CD4-positive, alpha-beta T cell treated with Interleukin-17A for 1 hour (primary cell): ENCODE measurements at regions not wholly inside any gene's neighbourhood (a gene's known extent, or its start where the extent isn't known, plus 50 kb on each side); places are given as distances from the start of the nearest gene placed in this dataset.

Experiments used
- DNase-seq: peaks from one replicate; pipeline ENCODE4 v3.0.0-alpha.2; 2020

DNA sequence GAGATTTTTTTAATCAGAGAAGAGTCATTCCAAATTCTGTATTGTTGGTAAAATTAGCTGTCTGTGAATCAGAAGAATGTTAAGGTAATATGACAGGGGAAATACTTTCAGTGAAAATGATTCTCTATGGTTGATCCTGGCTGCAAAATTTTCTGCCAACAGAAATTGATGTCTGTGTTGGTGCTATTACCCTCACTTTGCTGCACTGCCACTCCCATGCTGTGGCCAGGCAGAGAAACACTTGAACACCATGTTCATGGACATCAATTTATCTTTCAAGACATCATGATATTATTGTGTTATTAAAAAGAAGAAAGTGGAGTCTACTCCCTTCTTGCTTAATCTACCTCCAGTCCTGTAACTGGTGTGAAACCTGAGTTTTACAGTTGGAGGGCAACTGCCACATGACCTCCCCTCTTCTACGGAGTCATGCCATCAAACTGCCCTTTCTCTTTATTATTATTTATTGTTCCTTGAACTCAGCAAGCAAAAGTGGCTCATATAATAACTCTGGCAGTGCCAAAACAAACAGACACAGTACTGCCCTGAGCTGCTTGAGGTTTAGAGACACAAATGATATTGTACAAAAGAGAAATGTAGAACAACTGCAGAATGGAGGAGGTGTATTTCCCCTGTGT lies 288.0 kb upstream of the JAG1 start:
- DNase-seq = no peak

GRCh38 chr20:10962937-10963336 lies 289.1 kb upstream of the JAG1 start:
- DNase-seq = no peak

DNA sequence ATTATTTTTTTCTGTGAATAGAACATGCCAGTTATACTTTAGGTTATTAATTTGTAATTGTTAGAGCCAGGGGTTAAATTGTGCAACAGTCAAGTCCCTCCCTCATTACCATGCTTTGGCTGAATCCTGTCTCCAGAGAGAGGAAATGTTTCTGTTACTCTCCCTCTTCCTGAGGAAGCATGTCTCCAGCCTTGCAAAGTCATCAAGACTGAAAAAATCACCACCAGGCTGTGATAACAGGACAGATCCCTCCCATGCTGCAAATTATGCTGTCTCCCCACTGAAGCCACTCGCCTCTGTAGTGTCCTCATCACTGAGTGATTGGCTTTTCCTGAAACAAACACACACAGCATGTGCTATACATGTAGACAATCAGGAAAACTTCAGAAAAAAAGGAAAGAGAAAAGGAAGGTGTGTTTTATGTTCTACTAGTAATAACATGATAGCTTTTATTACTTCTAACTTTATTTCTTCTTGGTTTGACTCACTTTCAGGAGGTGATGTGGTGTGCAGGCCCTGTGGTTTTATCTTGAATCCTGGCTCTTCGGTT lies 290.0 kb upstream of the JAG1 start:
- no peak for DNase-seq

DNA sequence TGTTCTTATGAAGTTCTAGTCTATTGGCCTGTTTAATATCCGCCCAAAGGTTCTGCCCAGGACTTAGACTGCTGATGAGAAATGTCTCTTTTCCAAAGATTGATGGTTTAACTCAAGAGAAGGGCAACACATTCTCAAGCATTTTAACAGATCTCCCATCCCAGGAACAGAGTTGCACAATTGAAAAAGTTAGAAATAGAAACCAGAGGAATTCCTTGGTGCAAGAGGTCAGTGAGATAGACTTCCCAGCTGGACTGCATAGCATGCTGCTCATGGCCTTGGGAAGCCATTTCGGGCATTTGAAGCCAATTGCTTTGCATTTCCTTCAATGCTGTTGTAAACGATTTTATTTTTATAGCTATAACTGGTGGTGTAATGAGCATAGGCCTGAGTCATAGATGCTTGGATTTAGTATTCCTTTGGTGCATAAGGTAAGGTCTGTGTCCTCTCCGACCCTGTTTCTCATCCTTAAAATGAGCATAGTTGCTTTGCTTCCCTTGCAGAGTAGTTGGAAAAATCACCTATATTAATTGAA lies 292.2 kb upstream of the JAG1 start:
- DNase-seq = no peak

DNA sequence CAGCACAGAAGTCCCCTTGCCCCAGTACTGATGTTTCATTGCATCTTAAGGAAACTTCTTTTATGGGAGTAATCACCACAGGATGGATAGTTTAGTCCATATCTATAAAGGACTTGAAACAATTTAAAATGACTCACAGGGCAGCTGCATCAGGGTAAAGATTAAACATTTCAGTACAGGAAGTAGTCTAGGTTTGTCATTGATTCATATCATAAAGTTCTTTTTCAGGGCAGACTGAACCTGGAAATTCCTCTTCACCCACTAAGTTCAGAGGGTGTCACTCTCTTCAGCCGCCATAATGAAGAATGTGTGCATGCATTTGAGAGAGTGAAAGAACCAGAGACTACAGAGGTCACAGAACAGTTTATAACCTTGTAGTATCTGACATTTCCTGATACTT lies 296.3 kb upstream of the JAG1 start:
- no peak for DNase-seq

DNA sequence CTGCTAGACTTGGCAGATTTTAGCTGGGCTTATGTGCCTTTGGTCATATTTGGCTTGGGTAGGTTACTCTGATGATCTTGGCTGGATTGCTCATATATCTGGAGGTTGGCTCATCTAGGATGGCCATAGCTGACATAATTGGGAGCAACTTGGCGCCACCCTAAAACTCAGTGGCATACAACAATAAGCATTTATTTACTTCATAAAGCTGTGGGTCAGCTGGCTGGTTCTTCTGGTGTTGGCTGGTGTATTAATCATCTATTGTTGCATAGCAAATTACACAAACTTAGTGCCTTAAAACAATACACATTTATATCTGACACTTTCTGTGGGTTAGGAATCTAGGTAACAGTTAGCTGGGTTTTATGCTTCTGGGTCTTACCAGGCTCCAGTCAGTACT lies 297.3 kb upstream of the JAG1 start:
- no peak for DNase-seq

DNA sequence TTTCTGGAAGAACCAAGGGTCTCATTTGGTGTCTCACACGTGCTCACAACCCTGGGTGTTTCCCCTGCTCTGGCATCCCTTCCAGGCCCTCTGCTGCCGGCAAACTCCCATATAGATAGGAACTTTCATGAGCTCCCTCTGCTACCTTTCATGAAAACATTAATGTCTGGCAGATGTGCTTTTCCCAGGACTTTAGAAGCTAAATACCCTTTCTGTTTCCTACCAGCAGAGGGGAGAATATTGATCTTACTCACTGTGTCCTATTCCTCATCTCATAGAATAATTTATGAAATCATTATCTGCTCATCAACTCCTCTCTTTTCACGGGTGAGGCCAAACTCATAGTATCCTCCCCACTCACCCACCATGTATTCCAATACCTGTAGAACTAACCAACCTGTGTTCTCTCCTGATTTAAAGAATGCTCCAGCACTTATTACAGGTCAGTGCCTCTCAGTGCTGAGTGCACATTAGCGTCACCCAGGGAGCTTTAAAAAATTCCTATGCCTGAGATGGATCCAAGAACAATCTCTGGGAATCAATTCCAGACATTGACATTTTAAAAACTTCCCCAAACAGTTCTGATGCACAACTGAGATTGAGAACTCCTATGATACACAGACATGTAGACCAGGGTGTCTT lies 298.5 kb upstream of the JAG1 start:
- DNase-seq = no peak

- DNase-seq = no peak
These were observed 302.3 kb upstream of the JAG1 start for GRCh38 chr20:10976051-10976450.

DNA sequence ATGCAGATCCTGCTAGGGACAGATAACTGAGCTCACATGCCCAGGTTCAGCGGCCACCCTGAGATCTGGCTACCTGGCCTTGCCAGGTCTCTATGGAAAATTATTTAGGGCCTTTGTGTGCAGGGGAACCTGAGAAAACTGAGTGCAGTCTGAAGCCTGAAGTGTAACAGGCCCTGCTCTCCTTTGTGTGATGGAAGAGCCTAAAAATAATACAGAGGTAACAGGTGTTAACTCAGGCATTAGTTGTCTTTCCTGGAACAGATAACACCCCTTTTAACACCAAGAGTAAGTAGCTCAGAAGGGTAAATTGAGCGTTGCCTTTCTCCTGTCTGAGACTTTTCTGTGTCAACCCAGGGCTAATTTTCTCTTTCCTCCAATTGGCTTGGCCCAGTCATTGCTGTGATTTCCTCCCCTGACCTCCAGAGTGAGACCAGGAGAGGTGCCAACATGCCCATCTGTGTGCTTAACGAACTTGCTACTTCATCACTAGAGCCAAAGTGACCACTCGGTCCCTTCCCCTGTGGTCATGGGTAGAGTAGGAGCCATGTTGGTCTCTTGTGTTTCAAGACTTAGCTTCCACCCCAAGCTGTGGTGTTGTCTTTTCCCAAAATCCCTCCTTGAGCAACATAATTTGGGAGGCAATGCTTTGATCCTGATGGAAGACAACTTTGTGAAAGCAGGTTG lies 304.4 kb upstream of the JAG1 start:
- no peak for DNase-seq

DNA sequence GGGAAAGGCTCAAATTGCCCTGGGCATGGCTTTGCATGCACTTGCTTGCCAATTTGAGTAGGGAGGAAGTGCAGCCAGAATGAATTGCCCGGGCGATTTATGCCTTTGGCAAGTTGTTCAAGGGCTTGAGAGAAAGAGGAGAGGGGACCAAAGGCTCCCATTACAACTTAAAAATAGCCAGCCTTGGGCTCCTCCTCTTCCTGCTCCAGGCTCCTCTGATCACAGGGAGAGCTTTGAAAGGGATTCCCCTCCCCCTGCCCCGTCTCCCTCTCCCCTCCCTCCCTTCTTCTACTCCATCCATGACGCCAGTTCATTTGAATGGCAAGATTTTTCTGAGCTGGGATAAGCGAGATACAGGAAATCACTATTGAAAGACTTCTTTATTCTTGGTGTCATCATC lies 304.9 kb upstream of the JAG1 start:
- no peak for DNase-seq

GRCh38 chr20:10982692-10983091 lies 308.9 kb upstream of the JAG1 start:
- no peak for DNase-seq

- DNase-seq = no peak
These were observed 310.5 kb upstream of the JAG1 start for GRCh38 chr20:10984294-10984693.

DNA sequence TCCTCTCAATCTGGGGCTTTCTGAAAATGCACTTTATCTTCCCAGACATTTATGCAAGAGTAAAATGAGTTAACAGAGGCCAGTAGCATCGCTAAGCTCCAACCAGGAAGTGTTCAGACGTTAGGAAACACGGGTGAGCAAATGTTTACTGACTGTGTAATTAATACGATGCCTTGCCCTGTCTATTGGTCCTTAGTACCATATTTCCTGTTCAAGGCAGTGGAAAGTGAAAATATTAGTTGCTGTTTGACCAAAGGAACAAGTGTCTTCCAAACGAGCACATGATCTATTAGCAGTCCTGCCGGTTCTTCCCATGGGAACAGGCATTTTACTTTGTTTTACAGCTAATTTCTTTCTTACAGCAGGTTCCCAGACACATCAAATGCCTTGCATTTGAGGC lies 311.1 kb upstream of the JAG1 start:
- DNase-seq = no peak

- no peak for DNase-seq
These were observed 311.7 kb upstream of the JAG1 start for GRCh38 chr20:10985536-10985935.

- DNase-seq = no peak
These were observed 312.8 kb upstream of the JAG1 start for GRCh38 chr20:10986586-10986985.

GRCh38 chr20:10987651-10988383 lies 314.0 kb upstream of the JAG1 start:
- DNase-seq = no peak

DNA sequence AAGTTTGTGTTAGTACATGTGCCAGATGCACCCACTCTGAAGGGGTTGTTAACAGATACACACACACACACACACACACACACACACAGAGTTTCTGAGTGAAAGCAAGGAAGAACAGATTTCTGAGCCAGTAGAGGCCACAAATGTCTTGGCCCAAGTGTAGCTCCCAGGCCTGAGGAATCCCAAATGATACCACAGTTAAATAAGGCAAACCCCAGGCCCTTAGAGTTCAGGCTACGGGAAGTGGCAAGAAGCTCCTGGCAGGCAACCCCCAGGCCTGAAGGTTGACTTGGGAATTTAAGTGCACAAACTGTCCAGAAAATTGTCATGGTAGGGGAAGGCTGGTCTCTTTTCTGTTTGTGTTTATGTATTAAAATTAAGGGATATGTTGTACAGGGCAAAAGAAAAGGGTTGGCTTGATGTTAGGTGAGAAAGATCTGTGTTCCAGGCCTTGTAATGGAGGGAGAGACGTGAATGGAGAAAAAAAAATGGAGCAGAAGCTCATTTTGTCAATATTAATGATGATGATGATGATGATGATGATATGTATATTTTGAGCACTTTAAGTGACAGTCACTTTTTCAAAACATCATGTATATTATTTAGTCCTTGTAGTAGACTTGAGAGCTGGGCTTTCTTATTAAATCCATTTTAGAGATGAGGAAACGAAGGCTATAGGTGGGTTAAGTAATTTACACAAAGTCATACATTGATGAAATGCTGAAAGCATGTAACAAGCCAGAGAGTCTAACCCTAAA lies 317.0 kb upstream of the JAG1 start:
- DNase-seq = no peak

- DNase-seq = no peak
These were observed 318.9 kb upstream of the JAG1 start for GRCh38 chr20:10992731-10993130.

GRCh38 chr20:10994991-10995700 lies 321.3 kb upstream of the JAG1 start:
- no peak for DNase-seq

GRCh38 chr20:10998476-10998875 lies 324.7 kb upstream of the JAG1 start:
- no peak for DNase-seq

DNA sequence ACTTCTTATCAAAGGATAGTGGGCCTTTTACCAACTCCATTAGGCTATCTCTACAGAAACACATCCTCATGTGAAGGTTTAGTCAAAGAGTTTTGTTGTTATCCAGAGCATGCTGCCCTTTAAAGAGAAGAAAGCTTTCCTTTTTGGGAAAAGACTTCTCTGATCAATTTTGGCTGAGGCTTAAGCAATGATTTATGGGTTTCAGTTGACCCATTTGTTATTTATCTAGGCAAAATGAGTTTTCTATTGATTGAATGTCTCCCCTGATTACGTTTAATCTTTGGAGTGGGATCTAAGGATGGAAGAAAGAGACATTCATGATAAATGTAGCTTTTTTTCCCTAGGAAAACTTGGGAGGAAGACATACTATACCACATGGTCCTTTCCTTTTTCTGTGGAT lies 326.6 kb upstream of the JAG1 start:
- DNase-seq = no peak

- DNase-seq = no peak
These were observed 327.5 kb upstream of the JAG1 start for GRCh38 chr20:11001302-11001701.
